Keratinocyte (primary cell): ENCODE measurements at regions not wholly inside any gene's neighbourhood (a gene's known extent, or its start where the extent isn't known, plus 50 kb on each side); places are given as distances from the start of the nearest gene placed in this dataset.

Source experiments
- DNase-seq: peaks from one replicate; pipeline ENCODE4 v3.0.0-alpha.2; 2011; ENCODE audit warnings: low read depth, missing footprints, low spot score
- FAIRE-seq: peaks from 2 replicates; lab custom pipeline; 2011; peaks lifted over from hg19 to GRCh38; lab: Jason Lieb, UNC
- H2AFZ ChIP-seq: 2 replicates; pipeline ENCODE4 v1.6.0; 2012; ENCODE audit warnings: low read length, control low read depth, inconsistent platforms; ENCODE audit not compliant: control insufficient read depth
- H3K27ac ChIP-seq: 2 replicates; pipeline ENCODE4 v1.5.1; 2011; ENCODE audit warnings: low read length; ENCODE audit not compliant: control insufficient read depth, insufficient read depth
- H3K27me3 ChIP-seq: 3 replicates; pipeline ENCODE4 v1.6.0; 2011; ENCODE audit warnings: low read length; ENCODE audit not compliant: control insufficient read depth, insufficient read depth; ENCODE audit errors: extremely low read depth
- H3K36me3 ChIP-seq, 2 experiments: 2 replicates in 1 of 2; 3 replicates in 1 of 2; pipeline ENCODE4 v1.5.1; 2011; ENCODE audit warnings: low read length in 2 of 2, mild to moderate bottlenecking in 1 of 2; ENCODE audit not compliant: control insufficient read depth in 2 of 2, insufficient read depth in 2 of 2; ENCODE audit errors: extremely low read depth in 1 of 2
- H3K4me1 ChIP-seq: 3 replicates; pipeline ENCODE4 v1.5.1; 2011; ENCODE audit warnings: low read length; ENCODE audit not compliant: control insufficient read depth, insufficient read depth; ENCODE audit errors: extremely low read depth
- H3K4me2 ChIP-seq: 3 replicates; pipeline ENCODE4 v1.6.0; 2011; ENCODE audit warnings: low read depth, low read length; ENCODE audit not compliant: control insufficient read depth, insufficient read depth; ENCODE audit errors: extremely low read depth
- H3K4me3 ChIP-seq, 3 experiments: fragments of 200-600 bp in 1 of 3; sonication (generic) in 1 of 3; 2 replicates in 2 of 3; 3 replicates in 1 of 3; pipeline ENCODE4 v1.5.1; 2011 to 2016; ENCODE audit warnings: low read length in 3 of 3, mild to moderate bottlenecking in 3 of 3, control low read depth in 2 of 3, inconsistent platforms in 1 of 3, low read depth in 1 of 3, mixed read lengths in 1 of 3, mixed run types in 1 of 3, moderate library complexity in 1 of 3; ENCODE audit not compliant: control insufficient read depth in 2 of 3, insufficient read depth in 2 of 3; ENCODE audit errors: extremely low read depth in 1 of 3
- H3K79me2 ChIP-seq: 2 replicates; pipeline ENCODE4 v1.6.0; 2012; ENCODE audit warnings: low read length; ENCODE audit not compliant: control insufficient read depth, insufficient read depth
- H3K9ac ChIP-seq: 3 replicates; pipeline ENCODE4 v1.6.0; 2011; ENCODE audit warnings: low read length; ENCODE audit not compliant: control insufficient read depth, insufficient read depth; ENCODE audit errors: extremely low read depth
- H3K9me1 ChIP-seq: 3 replicates; pipeline ENCODE4 v1.6.0; 2011; ENCODE audit warnings: low read length; ENCODE audit not compliant: control insufficient read depth, insufficient read depth; ENCODE audit errors: extremely low read depth
- H3K9me3 ChIP-seq: 2 replicates; pipeline ENCODE4 v1.5.1; 2012; ENCODE audit warnings: low read depth, low read length; ENCODE audit not compliant: control insufficient read depth
- H4K20me1 ChIP-seq: 3 replicates; pipeline ENCODE4 v1.6.0; 2011; ENCODE audit warnings: low read length; ENCODE audit not compliant: control insufficient read depth, insufficient read depth; ENCODE audit errors: extremely low read depth
- CTCF ChIP-seq, 3 experiments: IDR thresholded peaks in 1 of 3; conservative IDR thresholded peaks in 1 of 3; optimal IDR thresholded peaks in 1 of 3; 2 replicates in 2 of 3; 3 replicates in 1 of 3; pipeline versions ENCODE3 to v1.5.1; 2011; ENCODE audit warnings: low read length in 3 of 3, mild to moderate bottlenecking in 3 of 3, moderate library complexity in 2 of 3, control low read depth in 1 of 3, inconsistent platforms in 1 of 3; ENCODE audit not compliant: insufficient read depth in 2 of 3; ENCODE audit errors: extremely low read depth in 1 of 3
- EZH2 ChIP-seq: IDR thresholded peaks from one replicate; pipeline ENCODE4 v1.6.1; 2012; ENCODE audit warnings: inconsistent platforms, mild to moderate bottlenecking, low read length, moderate library complexity
- dilution Hi-C: fragments of 300-500 bp; cut with MboI; formaldehyde crosslinking; loops from one replicate; pipeline ENCODE4 v1.7.0; 2020; ENCODE audit warnings: low sequenced_read_pairs; ENCODE audit not compliant: extremely low pct_ligation_motif_present

GRCh38 chr5:112634796-112635195 is 102.9 kb upstream of the APC start:
- H3K4me1 ChIP-seq = no peaks in the 10 kb centered on the region
- TF ChIP-seq CTCF (optimal IDR thresholded peaks at IDR 0.05 in 1 of 3, IDR thresholded peaks at IDR 0.05 in 1 of 3, conservative IDR thresholded peaks at IDR 0.05 in 1 of 3; ENCODE audit: extremely low read depth in 1 of 3, insufficient read depth in 2 of 3, low read length in 3 of 3) = no peak
- TF ChIP-seq EZH2 = no peak
- H3K27me3 ChIP-seq = peaks cover 2% of the 10 kb centered on the region
- no peak for FAIRE-seq
- H3K9ac ChIP-seq = no peak overlapping the region
- no peak overlapping the region for H3K27ac ChIP-seq
- dilution Hi-C loops = no loop called here
- no peak overlapping the region for H3K4me2 ChIP-seq
- no peak overlapping the region for H2AFZ ChIP-seq
- no peaks in the 10 kb centered on the region for H4K20me1 ChIP-seq
- H3K9me1 ChIP-seq = no peaks in the 10 kb centered on the region
- H3K36me3 ChIP-seq = no peaks in the 10 kb centered on the region
- H3K79me2 ChIP-seq = no peaks in the 10 kb centered on the region
- H3K4me3 ChIP-seq = no peak overlapping the region
- no peaks in the 10 kb centered on the region for H3K9me3 ChIP-seq
- no peak for DNase-seq

- Histone ChIP-seq H3K27me3 (peaks cover 2% of the 10 kb centered on the region), H2AFZ (no peak overlapping the region), H3K4me1 (no peaks in the 10 kb centered on the region), H3K9me3 (no peaks in the 10 kb centered on the region), H3K9me1 (no peaks in the 10 kb centered on the region), H3K4me2 (no peak overlapping the region), H3K27ac (no peak overlapping the region), H3K36me3 (no peaks in the 10 kb centered on the region), H3K9ac (no peak overlapping the region), H3K79me2 (no peaks in the 10 kb centered on the region), H3K4me3 (no peak overlapping the region), H4K20me1 (no peaks in the 10 kb centered on the region)
- DNase-seq = no peak
- dilution Hi-C loops = no loop called here
- FAIRE-seq = no peak
- TF ChIP-seq EZH2 (no peak), CTCF (optimal IDR thresholded peaks at IDR 0.05 in 1 of 3, IDR thresholded peaks at IDR 0.05 in 1 of 3, conservative IDR thresholded peaks at IDR 0.05 in 1 of 3; ENCODE audit: extremely low read depth in 1 of 3, insufficient read depth in 2 of 3, low read length in 3 of 3) (no peak)
Measured at GRCh38 chr5:112635276-112635675, 102.4 kb upstream of the APC start.
